ENCODE measurements at regions not wholly inside any gene's neighbourhood (a gene's known extent, or its start where the extent isn't known, plus 50 kb on each side); places are given as distances from the start of the nearest gene placed in this dataset.

DNA sequence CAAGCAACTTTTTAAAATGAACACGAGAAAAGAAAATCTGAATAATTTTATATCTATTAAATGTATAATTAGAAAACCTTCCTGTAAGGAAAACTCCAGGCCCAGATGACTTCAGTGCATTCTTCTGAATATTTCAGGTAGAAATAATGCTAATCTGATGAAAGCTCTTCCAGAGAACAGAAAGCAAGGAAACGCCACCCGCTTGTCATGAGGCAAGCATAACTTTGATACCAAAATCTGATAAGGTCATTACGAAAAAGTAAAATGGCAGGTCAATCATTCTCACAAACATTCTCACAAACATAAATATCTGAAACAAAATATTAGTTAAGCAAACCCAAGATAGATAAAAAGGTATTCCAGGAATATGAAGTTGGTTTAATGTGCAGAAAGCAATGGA, 60.6 kb upstream of the PCSK6 start:
- no peak for DNase-seq

GRCh38 chr15:101549647-101550046, 60.1 kb upstream of the PCSK6 start:
- DNase-seq = no peak

DNA sequence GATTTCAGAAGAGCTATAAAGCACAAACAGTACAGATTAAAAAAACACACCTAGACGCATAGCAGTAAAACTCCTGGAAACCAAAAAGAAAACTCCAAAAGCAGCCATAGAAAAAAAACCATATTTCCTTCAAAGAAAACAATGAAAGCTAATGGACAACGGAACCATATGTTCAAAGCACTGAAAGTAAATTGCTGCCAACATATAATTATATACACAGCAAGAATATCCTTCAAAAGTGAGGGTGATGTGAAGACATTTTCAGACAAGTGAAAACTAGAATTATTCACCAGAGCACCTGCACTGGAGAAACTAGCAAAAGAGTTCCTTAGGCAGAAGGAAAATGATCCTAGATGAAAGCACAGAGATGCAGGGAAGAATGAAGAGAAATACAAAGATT, 58.2 kb upstream of the PCSK6 start:
- DNase-seq = no peak

- no peak for DNase-seq
Measured at GRCh38 chr15:101545548-101546505, 56.3 kb upstream of the PCSK6 start.

DNA sequence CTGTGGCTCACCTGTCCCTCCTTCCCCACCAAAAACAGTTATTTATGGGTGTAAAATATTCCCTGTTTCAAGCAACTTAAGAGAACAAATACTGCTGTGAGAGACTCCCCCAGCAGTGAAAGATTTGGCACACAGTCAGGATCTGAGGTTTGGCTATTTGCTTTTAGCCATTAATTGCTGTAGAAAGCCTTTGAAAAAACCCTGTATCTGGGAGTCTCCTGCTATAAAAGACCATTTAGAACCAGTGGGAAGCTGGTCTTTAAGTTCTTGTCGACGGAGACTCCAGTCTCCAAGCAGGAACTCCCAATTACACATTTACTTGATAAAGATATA, 55.1 kb upstream of the PCSK6 start:
- no peak for DNase-seq

- no peak for DNase-seq
Measured at GRCh38 chr15:101543926-101544612, 54.6 kb upstream of the PCSK6 start.

GRCh38 chr15:101543431-101543830, 53.9 kb upstream of the PCSK6 start:
- no peak for DNase-seq

GRCh38 chr15:101543026-101543390, 53.5 kb upstream of the PCSK6 start:
- no peak for DNase-seq

DNA sequence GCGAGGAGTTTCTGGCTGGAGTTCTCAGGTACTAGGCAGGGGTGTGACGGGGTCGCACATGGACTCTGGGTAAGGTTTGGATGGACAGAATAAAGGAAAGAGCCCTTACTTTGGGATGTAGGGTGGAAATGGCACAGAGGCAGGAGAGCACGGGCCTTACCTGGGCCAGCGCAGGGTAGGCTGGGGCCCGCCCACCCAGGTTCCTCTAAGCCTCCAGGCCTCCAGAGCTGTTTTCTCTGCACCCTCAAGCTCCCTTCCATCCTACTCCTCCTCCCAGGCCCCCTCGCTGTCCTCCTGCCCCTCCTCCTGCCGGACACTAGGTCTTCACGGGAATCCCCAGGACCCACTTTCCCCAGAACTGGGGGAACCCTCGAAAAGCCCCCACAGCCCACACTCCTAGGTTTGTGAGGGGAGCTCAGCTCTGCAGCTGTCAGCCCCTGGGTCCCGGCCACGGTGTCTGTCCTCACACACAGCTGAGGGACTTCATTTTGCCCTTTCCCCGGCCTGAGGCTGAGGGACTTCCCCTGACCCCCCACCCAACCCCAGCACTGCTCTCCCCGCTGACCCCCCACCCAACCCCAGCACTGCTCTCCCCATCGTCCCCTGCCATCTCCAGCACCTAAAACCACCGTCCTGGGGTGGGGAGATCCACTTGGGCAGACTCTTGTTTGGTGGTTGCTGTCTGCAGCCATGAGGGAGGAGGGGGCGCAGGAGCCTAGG, 53.0 kb upstream of the PCSK6 start:
- no peak for DNase-seq

DNA sequence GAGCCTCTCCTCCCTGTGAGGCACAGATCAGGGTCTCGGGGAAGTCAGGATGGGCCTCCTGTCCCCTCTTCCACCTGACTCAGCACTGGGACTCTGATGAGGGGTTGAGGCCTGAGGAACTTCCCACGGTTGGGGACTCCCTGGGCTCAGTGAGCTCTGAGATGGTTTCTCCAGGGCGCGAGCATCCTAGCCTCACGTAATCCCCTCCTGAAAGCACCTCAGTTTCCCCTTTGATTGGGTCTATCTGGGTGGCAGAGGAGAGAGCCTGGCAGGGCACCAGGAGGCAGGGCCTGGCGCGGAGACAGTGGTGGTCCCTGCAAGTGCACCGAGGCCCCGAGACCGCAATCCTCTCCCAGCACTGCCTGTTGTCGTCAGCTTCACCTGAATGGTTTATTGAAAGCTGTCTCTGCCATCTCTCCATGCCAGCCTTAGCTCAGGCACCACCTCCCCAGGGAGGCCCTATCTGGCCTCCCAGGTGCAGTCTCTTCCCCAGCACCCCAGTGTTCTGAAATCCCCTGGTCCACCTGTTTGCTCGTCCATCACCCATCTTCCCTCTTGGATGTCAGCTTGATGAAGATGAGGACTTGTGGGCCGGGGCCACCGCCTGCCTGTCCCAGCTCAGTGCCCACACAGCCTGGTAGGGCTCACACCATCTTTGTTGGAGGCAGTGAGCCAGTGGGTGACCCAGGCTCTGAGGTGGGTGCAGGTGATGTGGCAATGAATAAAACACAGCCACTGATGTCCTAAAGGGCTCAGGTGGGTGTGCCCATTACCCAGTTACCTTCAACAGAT, 52.2 kb upstream of the PCSK6 start:
- DNase-seq = no peak

DNA sequence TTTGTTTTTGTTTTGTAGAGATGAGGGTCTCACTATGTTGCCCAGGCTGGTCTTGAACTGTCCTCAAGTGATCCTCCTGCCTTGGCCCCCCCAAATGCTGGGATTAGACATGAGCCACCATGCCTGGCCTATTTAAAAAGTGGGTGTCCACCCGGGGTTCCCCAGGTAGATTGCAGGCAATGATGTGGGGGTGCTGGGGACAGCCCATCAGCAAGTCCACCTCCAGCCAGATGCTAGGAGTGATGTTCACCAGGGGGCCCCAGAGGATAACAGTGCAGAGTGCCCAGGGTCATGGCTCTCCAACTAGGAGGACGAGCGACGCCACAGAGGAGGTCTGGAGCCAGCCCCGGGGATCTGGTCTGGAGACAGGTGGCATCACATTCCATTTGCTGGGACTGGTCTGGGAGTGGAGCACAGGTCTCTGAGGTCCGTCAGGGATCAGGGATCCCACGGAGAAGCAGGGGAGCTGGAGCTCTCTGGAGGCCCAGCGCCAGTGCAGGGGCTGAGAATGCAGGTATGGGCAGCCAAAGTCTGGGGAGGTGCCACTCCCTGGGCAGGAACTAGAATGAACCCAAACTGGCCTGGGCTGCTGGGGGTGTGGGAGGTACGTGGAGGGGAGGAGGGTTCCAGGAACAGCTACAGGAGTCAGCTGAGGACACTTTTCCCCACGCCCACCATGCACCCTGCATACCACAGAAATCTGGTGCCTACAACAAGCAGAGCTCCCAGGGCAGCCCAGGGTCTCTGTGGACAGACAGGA, 51.2 kb upstream of the PCSK6 start:
- DNase-seq = no peak

DNA sequence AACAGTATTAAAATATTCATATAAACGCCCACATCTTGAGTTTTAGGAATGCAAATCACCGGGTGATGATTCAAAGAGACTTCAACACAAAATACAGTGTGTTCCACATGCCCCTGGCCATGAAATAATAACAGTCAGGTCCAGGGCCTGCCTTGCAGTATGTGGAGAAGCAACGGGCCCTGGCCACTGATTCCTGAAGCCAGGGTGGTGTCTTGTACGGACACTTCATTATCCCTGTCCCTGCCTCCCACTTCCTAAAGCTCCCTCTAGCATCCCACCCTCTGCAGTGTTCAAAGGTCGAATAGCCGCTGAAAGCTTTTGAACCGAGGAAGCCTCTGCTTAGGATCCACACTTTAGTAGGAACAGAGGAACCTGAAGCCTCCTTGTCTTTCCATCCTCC, 50.4 kb upstream of the PCSK6 start:
- no peak for DNase-seq

GRCh38 chr15:101539492-101539891, 50.0 kb upstream of the PCSK6 start:
- no peak for DNase-seq

All from bone marrow (tissue), 2 donors.